ENCODE measurements at regions not wholly inside any gene's neighbourhood (a gene's known extent, or its start where the extent isn't known, plus 50 kb on each side); places are given as distances from the start of the nearest gene placed in this dataset.
"Not testable (repeated sequence)": the region's sequence is repeated elsewhere in the genome, so short reads cannot be mapped to it uniquely, and the experiment has no call there.

- H3K4me3 ChIP-seq (ENCODE audit: low read depth, low read length) = no peak overlapping the region
- no peak for DNase-seq (ENCODE audit: low read depth)
- TF ChIP-seq CTCF (IDR thresholded peaks at IDR 0.05; ENCODE audit: insufficient read depth, low read depth, low read length) = no peak
Measured at GRCh38 chr5:52073993-52074689, 690.9 kb downstream of the ISL1 start.

DNA sequence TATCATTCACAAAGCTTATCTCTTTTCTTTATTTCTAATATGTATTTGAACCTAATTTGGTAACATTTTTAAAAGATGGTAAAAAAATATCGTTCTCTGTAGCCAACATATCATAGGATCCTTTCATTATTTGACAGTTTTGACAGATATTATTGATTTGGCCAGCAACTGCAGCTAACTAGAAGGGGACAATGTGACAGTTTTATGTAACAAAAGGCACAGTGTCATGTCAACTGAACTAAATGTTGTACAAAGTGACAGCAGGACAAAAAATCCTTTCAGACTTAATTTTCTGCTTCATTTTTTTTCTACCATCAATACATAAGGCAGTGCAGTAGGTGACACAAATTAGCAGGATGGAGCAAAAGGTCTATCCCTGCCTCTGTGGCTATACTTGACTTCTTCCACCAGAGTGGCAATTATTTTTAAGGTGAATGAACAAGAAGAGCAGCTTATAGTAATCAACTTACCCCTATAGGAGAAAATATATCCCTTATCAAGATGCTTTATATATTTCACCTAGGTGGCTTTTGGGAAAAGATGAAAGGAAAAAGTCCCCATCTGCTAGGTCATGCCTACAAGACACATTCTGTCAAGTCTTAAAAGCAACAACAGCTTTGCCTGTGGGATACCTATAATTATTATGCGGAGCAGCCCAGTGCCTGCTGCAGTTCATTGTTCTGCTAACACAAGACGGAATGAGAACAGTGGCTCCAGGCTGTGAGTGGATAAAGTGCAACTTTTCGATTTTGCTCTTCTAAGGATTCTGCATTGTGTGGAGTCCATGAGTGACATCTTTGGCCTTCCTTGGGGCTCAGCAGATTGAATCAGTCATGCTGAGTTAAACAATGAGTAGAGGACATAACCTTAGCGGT lies 694.9 kb downstream of the ISL1 start:
- DNase-seq (ENCODE audit: low read depth) = no peak
- H3K4me3 ChIP-seq (ENCODE audit: low read depth, low read length) = no peak overlapping the region
- TF ChIP-seq CTCF (IDR thresholded peaks at IDR 0.05; ENCODE audit: insufficient read depth, low read depth, low read length) = no peak

DNA sequence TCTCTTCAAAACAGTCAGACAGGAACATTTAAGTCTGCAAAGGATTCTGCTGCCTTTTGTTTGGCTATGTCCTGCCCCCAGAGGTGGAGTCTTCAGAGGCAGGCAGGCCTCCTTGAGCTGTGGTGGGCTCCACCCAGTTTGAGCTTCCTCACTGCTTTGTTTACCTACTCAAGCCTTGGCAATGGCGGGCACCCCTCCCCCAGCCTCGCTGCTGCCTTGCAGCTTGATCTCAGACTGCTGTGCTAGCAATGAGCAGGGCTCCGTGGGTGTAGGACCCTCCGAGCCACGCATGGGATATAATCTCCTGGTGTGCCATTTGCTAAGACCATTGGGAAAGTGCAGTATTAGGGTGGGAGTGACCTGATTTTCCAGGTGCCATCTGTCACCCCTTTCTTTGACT lies 685.4 kb upstream of the ITGA1 start:
- not testable (repeated sequence) for H3K4me3 ChIP-seq (ENCODE audit: low read depth, low read length); DNase-seq (ENCODE audit: low read depth)

- no peak for TF ChIP-seq CTCF (IDR thresholded peaks at IDR 0.05; ENCODE audit: insufficient read depth, low read depth, low read length)
- no peak overlapping the region for H3K4me3 ChIP-seq (ENCODE audit: low read depth, low read length)
- DNase-seq (ENCODE audit: low read depth) = no peak
Measured at GRCh38 chr5:52107210-52107905, 680.4 kb upstream of the ITGA1 start.

- H3K4me3 ChIP-seq (ENCODE audit: low read depth, low read length) = no peak overlapping the region
- DNase-seq (ENCODE audit: low read depth) = no peak
- TF ChIP-seq CTCF (IDR thresholded peaks at IDR 0.05; ENCODE audit: insufficient read depth, low read depth, low read length) = no peak
Measured at GRCh38 chr5:52119768-52120167, 667.9 kb upstream of the ITGA1 start.

DNA sequence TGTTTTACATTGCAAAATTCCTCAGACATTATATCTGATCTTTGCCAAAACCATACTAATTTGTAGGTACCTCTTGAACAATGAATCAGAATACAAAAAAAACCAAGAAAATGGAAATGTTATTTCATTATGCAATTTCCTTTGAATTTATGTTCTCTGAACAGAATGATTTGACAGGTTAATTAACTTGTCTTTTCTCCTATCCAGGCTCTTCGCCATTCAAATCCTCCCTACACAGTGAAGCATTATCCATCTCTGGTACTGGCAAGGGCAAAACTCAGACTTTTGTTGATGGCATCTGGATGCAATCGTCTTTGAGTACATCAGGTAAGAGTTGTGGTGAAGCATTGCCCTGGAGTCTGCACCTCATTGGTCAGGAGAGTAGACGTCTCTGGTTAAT lies 655.7 kb upstream of the ITGA1 start:
- H3K4me3 ChIP-seq (ENCODE audit: low read depth, low read length) = no peak overlapping the region
- DNase-seq (ENCODE audit: low read depth) = no peak
- TF ChIP-seq CTCF (IDR thresholded peaks at IDR 0.05; ENCODE audit: insufficient read depth, low read depth, low read length) = no peak
